GM21825 (cell line): ENCODE measurements at regions not wholly inside any gene's neighbourhood (a gene's known extent, or its start where the extent isn't known, plus 50 kb on each side); places are given as distances from the start of the nearest gene placed in this dataset.

Experiments
- ATAC-seq: cut with Tn5 transposase; IDR thresholded peaks from one replicate; pipeline ENCODE4 v1.9.1; 2021; ENCODE audit warnings: mild to moderate bottlenecking, moderate library complexity; ENCODE audit not compliant: unreplicated experiment

DNA sequence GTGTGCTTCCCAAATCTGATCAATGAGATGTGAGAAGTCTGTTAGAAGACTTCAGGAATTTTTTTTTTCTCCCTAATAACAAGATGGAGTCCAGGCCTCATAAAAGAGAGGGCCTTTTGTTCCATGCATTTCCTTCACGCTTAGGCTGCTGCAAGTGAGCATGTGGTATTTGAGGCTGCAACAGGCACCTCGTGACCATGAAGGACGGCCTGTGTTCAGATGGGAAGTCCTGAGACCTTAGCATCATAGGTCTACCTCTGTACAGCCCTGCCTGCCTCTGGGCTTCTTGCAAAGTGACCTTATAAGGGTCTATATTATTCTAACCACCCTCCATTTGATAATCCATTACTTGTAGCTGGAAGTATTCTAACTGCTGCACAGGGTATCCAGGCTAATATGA lies 86.6 kb downstream of the BOD1 start:
- no peak for ATAC-seq

DNA sequence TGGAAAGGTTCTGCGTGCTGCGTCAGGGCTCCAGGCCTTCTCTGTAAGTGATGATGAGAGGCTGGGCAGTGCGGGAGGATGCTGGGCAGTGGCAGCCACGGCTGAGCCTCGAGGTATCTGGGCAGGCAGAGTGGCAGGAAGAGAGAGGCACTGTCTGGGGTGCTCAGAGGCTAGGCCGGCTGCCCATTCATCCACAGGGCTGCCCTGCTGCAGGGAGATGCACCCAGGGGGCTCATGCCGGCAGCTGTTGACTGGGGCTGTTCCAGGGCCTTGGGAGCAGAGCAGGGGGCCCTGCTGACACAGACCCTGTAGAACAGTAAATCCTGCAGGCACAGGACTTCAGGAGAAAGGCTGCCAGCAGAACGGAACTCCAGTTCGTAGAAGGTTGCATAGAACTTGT lies 88.8 kb downstream of the BOD1 start:
- no peak for ATAC-seq

DNA sequence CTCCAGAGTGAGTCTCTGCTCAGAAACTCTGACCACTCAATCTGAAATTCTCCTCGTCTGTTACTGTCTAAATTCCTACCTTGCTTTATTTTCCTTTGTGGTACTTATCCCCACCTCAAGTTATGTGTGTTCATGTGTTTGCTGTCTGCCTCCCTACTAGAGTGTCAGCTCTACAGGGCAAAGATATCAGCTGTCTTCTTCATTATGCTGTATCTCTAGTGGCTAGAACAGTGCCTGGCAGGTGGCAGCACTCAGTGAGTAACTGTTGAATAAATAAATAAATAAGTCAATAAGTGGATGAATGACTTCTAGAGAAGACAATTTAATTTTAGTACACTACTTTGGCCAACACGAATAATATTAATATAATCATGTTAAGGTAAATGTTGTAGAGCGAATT lies 92.3 kb downstream of the BOD1 start:
- ATAC-seq, result no peak

DNA sequence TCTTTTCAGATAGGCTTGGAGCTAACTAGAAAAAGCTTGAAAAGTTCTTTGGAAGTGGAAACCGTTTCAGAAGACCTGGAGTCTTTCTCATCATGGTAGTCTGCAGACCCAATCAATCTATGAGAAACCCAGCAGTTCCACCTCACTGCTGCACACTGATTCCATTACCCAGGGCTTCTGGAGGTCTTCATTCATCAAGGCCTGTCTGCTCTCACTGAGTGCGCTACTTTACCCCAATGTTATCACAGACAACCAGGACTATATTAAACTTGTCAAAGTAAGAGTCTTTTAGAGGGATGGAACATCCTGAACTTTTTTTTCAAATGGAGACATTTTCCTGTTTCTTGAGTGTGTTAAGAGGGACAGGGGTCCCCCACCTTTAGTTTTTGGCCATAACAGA lies 93.1 kb downstream of the BOD1 start:
- no peak for ATAC-seq

DNA sequence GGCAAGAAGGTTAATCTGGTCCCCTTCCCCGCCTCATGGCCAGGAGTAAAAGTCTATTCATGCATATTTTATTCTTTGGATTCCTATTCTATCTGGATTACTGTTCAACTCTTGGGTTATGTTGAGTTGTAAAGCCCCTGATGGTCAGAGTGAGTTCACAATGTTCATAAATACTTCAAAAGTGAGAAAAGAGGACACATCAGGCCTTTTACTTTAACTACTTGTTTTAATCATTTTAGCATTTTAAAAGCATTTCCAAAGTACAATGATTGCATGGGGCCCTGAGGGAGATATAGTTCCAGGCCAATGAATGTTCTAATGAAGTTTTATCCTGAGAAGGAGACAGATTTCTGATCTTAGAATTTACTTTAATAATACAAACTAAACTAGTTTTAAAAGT lies 93.9 kb downstream of the BOD1 start:
- ATAC-seq, result no peak

DNA sequence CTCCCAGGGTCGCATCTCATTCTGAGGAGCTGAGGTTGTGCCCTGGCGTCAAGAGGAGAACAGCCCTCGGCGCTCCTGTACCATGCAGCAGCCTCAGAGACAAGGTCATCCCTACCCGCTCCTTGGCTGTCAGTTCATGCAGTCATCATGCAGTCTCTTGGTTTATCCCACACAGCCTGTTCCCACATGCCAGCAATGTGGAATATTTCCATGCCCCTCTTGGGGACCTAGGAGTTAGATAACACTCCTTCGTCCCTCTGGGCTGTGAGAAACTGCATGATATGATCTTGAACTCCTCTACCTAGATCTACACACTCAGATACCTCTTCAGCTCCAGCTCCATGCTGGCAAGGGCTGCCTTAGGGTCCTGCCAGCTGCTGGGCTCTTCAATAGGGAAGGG lies 97.6 kb downstream of the BOD1 start:
- ATAC-seq, result no peak

DNA sequence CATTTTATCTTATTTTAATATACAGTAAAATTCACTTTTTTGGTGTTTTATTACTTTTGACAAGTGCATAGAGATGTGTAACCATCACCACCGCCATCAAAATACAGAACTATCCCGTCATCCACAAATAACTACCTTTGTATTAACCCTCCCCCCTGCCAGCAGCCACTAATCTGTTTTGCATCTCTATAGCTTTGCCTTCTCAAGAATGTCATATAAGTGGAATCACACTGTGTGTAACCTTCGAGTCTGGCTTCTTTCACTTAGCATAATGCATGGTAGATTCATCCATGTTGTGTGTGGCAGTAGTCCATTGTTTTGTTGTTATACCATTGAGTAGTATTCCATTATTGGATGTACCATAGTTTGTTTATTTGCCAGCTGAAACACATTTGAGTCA lies 98.8 kb downstream of the BOD1 start:
- no peak for ATAC-seq

DNA sequence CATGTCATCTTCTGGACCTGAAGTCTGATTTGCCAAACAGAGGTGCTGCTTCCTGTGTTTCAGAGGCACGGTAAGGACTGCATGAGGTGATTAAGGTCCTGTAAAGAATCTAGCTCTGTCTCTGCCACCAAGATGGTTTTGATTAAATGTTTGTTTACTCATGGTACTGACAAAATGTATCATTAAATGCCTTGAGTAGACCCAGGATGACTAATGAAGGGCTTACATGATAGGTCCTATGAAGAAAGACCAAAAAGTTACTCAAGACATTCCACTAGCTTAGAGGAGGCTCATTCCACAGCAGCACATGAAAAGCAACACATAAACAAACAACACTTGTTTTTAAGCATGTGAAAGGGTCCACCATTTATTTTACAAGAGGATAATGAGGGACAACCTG lies 100.9 kb downstream of the BOD1 start:
- ATAC-seq, result no peak

DNA sequence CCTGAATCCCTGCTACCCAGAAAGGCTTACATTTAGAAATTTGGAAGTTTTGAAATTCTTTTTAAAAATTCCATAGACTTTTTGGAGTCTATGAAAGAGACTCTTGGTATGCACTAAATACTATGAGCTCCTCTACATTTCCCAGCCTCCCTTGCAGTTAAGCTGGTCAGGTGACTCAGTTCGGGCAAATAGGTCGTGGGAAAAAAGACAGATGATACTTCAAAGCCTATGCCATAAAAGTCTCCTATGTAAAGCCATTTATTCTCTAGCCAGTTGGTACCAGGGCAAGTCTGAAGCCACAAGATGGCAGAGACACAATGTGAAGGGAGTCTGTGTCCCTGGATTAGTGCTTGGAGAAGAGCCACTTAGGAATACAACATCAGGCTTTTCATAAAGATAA lies 101.8 kb downstream of the BOD1 start:
- ATAC-seq, result no peak

DNA sequence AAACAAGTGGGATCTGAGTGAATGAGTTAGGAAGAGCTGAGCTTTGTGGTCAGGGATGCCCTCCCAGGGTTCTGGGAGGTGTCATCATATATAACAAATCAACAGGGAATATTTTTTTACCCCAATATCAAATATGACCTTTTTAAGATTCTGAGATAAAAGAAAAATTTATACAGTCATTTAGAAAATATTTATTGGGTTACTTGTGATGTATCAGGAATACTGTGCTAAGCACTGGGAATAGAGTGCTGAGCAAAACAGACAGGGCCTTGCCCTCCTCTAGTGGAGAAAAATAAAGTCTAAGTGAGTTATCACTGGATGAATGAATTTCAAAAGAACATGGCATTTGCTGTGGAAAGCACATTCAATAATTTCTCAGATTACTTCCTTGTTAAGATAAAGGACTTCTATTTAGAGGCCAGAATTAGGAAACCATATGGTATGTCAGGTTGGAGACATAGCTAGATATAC lies 102.9 kb downstream of the BOD1 start:
- ATAC-seq, result no peak

DNA sequence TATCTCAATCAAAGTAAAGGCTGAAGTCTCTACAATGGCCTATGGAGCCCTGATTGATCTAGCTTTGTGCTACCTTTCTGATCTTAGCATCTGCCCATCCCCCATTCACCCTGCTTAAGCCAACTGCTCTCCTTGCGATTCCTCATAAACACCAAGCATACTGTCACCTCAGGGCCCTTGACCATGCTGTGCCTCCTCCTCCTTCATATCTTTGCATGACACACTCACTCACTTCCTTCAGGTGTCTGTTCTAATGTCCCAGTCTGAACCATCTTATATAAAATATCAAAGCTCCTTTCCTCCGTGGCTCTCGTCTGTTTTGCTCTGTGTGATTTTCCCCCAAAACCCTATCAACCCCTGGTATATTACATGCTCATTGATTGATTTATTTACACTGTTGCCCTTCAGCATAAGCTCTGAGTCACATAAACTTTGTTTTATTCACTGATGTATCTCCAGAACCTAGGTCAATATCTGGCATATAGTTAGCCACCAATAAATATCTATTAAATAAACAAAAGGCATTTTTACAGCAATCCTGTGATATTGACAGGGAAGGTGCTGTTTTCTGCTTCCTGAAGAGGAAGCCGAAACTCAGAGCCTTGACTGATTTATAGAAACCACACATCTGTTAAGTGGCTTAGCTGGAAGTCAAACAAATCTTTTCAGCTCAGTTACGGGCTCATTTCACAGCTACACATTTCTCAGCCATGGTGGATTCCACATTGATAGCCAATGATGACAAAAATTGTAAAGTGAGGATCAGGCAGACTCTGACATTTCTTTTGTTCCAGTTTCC lies 103.6 kb downstream of the BOD1 start:
- no peak for ATAC-seq

DNA sequence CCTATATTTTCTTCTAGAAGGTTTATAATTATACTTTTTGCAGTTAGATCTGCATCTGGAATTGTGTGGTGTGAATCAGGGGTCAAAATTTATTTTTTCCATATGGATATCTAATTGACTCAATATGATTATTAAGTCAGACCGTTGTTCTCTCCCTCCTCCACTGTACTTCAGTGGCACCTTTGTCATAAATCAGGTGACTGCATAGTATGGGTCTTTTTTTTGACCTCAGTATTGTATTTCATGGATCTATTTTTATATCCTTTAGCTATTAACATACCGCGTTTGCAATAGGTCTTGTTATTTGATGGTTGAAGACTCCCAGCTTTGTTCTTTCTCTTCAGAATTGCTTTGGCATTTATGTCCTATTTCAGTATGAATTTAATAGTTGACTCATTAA lies 107.4 kb downstream of the BOD1 start:
- no peak for ATAC-seq

DNA sequence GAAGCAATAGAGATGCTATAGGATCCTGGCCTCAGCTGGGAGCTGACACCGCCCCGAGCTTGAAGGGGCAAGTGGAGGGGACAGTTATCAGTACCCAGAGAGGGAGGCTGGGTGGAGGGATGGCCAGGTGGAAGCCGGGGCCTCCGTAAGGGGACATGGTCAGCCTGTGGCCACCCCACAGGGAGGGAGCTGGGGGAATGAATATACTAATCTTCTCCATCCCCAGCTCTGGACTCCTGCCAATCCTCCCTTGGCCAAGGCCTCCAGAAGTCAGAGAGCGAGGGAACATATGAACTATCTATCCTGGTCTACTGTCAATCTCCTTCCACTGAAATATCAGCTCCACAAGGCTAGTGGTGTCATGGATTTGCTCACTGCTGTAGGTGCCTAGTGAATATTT lies 109.3 kb downstream of the BOD1 start:
- no peak for ATAC-seq

DNA sequence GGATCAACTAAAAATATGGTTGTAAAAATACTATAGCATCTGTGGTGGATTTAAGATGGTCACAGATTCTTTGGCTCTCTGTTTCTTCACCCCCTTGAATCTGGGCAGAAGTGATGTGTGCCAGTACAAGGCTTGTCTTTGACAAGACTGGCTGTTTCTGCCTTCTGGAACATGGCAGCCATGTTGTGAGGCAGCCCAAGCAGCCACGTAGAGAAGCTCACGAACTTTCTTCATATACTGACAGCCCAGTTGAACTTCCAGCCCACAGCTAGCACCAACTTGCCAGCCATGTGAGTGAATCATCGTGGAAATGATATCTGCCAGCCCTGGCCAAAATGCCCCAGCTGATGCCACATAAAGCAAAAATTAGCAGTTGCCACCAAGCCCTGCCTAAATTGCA lies 110.8 kb downstream of the BOD1 start:
- no peak for ATAC-seq

DNA sequence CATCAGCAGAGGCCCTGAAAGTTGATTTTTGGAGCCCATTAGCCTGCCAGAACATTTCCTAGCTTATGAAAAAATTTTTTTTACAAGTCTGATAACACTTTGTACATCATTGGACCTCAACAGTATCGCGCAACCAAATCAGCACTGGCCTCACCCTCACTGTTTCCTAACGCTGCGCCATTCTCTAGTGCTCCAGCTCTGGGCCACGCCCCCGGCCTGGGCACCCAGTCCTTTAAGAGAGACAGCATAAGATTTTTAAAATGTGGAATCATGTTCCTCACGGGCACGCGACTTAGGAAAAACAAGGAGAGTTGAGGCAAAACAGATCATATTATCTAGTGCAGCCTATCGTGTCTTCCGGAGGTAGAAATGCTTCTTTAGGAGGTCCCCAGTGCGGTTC lies 114.5 kb downstream of the BOD1 start:
- ATAC-seq, result no peak

DNA sequence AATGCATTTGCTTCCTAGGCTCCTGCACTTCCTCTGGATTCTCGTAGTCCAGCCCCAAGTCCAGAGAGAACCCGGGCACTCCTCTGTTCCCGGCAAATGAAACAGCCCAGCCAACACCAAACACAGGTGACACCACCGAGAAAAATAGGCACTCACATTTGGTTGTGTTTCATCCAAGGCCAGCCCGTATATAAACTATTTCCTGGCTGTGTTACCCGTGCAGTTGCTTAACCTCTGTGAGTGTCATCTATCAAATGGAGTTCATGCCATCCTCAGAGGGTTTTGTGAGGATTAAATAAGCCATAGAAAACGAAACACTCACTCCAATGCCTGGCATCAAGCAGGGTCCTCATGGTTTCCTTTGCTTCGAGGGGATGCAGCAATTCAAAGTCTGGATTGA lies 115.2 kb downstream of the BOD1 start:
- no peak for ATAC-seq

DNA sequence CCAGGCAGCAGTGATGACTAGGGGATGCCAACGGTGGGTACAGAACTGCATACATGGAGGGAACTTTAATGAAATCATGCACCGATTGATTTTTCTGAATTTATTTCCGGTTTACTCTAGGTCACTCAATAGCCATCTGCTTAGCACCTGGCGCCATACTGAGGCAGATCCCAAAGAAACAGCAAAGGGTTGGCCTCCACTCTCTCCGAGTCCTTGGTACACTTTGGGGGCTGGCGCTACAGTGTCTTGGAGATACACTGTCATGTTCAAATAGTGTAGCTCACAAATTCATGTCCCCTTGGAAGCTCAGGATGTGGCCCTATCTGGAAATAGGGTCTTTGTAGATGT lies 116.3 kb downstream of the BOD1 start:
- no peak for ATAC-seq

DNA sequence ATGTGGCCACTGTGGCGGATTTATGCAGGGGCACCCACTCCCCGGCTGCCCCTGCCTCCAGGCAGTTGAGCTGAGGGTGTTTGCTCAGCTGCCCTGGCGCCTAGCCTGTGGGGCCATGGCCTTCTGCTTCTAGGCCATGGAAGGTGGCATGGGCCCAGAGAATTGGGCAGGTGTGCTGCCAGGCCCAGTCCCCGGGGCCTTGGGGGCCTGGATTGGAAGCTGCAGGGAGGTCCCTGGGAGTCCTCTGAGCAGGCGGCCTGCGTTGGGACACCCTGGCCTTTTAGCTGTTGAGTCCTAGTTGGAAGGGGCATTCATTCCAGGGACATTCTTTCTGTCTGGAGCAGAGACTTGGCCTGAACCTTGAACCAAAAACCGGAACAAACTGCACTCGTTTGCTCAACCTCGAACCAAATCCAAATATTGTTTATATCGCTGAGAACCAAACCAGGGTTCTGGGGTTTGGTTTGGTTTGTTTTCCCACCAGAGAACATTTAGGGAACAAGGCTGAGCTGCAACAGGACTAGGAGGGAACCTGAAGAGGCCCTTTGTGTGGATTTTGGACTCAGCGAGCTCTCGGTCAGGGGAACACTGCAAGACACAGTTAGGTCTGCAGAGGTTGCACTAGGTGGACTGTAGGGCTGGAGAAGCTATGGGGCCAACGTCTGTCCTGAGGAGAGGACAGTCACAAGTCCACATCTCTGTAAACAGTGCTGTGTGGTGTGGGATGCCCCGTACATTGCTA lies 116.8 kb downstream of the BOD1 start:
- ATAC-seq, result no peak

DNA sequence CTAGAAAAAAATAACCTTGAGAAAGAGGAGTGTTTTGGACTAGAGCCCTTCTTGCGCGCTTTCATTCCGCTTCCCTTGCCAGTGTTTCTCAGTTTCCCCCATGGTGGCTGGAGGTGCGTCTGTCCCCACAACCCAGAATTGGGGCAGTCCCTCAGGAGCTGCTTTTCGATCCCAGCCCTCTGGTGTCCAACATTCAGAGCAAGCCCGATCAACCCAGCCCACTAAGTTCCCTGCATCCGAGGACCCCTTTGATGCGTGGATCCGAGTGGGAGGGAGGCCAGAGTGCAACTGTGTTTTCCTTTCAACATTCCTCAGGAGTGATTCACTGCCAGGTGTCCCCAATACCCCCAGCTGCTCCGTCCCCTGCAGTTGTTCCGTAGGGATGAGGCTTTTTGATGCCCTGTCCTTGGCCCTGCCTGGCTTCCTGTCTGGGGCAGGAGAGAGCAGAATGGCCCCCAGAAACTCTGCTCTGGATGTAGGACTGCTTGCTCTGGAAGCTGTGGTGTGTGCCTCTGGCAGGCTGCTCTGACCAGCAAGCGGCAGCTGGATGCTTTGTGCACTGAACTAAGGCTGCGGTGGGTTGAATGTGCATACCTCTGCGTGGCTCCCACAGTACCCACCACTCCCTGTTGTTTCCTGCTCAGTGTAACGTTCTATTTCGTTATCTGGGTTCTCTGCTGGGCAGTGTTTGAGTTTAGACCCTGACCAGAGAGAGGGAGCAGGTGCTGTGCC lies 117.5 kb downstream of the BOD1 start:
- ATAC-seq, result no peak

DNA sequence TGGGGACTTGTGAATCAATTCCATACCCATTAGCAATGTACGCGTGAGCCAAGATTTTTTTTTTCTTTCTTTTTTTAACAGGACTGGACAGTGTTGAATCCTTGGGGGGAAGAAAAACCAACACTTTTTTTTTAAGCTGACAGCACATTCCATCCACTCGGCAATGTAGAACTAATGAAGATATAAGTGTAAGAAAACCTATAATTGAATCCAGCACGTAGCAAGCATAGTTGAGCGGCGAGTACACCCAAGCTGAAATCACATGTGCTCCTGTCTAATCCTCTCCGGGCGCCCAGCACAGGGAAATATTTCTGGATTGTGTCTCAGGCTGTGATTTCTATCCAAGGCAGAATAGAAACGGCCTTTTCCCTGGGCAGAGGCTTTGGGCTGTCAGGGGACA lies 118.2 kb downstream of the BOD1 start:
- no peak for ATAC-seq

DNA sequence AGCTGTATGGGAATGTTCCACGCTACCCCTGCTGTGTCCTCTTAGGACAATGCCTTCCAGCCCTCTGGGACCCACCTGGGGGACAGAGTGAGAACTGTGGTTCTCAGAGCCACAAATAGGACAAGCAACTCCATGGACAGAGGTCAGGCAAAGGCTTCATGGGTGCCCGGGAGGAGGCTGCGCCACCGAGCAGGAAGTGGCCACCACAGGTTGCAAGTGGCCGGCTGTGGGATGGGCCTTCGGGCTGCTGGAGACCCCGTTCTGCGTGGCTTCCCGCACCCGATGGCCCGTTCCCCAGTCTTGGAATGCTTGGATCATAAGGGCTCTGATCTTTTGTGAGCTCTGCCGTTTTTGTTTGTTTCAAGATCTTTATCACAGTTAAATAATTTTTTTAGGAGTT lies 118.8 kb downstream of the BOD1 start:
- no peak for ATAC-seq

DNA sequence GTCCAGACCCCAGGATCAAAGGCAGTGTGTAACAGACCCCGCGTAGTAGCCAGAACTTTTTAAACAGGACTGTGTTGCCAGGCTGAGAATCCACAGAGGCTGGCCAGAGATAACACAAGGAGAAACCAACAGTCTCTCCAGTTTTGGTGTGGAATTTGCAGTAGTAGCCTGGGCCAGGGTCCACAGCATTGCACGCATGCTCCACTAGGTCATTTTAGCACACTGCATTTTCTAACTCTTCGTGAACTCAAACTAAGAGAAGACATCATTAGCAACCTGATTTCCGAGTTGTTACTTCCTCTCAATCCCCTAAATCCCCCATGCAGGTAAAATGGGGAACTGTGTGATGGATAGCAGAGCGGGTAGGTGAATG lies 119.6 kb downstream of the BOD1 start:
- ATAC-seq, result no peak
